T47D (cell line): ENCODE measurements at regions not wholly inside any gene's neighbourhood (a gene's known extent, or its start where the extent isn't known, plus 50 kb on each side); places are given as distances from the start of the nearest gene placed in this dataset.
A peak's percentile ranks its signal among the peaks of the same experiment; 100 is the strongest.

Source experiments
- DNase-seq, 2 experiments: peaks; one replicate each; pipeline versions ENCODE4 v3.0.0 to v3.0.0-alpha.2; 2011 to 2012; ENCODE audit warnings: low read depth in 1 of 2, low spot score in 1 of 2
- JUND ChIP-seq: IDR thresholded peaks from 2 replicates; pipeline ENCODE4 v1.6.1; 2012; ENCODE audit warnings: low read depth
- in situ Hi-C: cut with HindIII; loops from 2 replicates; pipeline ENCODE4 v1.10.0; 2016; ENCODE audit warnings: low sequenced_read_pairs, low pct_unique_long_range_greater_than_20kb

DNA sequence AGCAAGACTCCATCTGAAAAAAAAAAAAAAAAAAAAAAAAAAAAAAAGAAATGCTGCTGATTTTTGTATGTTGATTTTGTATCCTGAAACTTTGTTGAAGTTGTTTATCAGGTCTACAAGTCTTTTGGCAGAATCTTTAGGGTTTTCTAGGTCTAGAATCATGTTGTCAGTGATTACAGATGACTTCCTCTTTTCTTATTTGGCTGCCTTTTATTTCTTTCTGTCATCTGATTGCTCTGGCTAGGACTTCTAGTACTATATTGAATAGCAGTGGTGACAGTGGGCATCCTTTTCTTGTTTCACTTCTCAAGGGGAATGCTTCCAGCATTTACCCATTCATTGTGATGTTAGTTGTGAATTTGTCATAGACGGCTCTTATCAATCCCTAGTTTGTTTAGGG is 334.4 kb downstream of the SPRY1 start:
- in situ Hi-C loops: no loop called here
- no peak for DNase-seq
- no peak for TF ChIP-seq JUND

- no peak for TF ChIP-seq JUND
- in situ Hi-C loops: no loop called here
- no peak for DNase-seq
Observed at GRCh38 chr4:123737156-123737555, 340.6 kb downstream of the SPRY1 start.

DNA sequence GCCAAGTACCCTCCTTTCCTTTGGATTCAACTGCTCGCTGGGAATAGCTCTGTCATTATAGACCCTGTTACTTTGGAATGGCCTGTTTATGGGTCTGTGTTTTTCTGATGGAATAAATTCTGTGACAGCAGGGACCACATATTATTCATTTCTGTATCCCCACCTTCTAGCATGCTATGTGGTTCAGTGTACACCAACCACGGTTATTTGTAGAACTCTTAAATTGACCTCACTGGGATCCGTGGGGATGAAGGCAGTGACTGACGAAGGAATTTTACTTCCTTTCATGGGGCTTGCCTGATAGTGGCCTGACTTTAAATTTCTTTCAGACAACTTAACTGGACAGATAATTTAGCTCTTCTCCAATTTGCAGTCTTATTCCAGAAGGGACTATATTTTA is 343.2 kb downstream of the SPRY1 start:
- DNase-seq: no peak
- no peak for TF ChIP-seq JUND
- in situ Hi-C loops: no loop called here

GRCh38 chr4:123740236-123740635 is 343.6 kb downstream of the SPRY1 start:
- in situ Hi-C loops: no loop called here
- DNase-seq: no peak
- no peak for TF ChIP-seq JUND

- DNase-seq: no peak
- in situ Hi-C loops: no loop called here
- TF ChIP-seq JUND: no peak
Observed at GRCh38 chr4:123741906-123742305, 345.3 kb downstream of the SPRY1 start.

DNA sequence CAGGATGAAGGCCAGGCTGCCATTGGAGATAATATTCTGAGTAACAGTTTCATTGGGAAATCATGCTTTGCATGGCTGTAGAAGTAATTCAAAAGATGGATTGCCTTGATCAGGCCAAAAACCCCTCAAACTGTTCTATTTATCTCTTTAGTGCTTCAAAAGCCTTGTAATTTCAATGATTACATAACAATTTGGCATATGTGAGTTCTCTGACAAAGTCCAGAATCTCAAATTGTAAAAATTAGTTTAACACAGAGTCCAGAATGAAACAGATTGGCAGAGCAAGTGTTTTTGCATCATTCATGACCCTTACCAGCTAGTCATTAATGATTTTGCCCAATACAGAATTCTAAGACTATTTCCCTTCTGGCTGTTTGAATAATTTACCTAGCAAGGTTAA is 347.3 kb downstream of the SPRY1 start:
- in situ Hi-C loops: no loop called here
- no peak for TF ChIP-seq JUND
- no peak for DNase-seq

DNA sequence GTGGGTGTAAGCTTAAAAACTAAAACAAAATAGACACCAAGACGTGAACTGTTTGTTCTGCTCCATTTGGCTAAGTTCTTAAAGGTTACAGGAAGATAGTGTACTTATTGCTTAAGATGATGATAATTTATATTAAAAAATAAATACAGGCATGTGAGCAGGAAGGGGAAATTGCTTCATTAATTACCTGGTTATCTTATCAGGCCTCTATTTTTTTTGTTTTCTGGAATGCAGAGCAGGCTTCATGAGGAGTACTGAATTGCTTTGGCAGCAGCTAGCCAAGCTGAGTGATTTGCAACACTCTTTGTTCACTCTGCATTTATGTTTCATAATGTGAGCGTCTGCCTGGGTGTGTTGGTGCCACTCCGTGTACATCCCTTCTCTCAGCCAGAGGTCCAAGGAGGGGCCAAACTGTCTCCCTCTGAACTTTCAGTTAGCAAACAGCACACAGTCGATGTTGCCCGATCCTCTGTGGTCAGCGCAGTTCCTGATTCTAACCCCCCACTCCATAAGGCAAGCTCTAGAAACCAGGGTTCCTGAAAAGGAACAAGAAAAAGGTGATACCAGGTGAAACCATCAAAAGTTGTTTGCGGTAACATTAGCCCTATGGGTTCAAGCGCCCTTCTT is 348.2 kb downstream of the SPRY1 start:
- TF ChIP-seq JUND: no peak
- no peak for DNase-seq
- in situ Hi-C loops: no loop called here

GRCh38 chr4:123747016-123747415 is 350.4 kb downstream of the SPRY1 start:
- in situ Hi-C loops: no loop called here
- peak in 1 of 2 experiments; percentile 0 for DNase-seq
- TF ChIP-seq JUND: no peak

- TF ChIP-seq JUND: no peak
- in situ Hi-C loops: no loop called here
- no peak for DNase-seq
Observed at GRCh38 chr4:123748806-123749205, 352.2 kb downstream of the SPRY1 start.

- in situ Hi-C loops: no loop called here
- no peak for TF ChIP-seq JUND
- DNase-seq: no peak
Observed at GRCh38 chr4:123749383-123749782, 352.8 kb downstream of the SPRY1 start.

GRCh38 chr4:123750044-123750443 is 353.4 kb downstream of the SPRY1 start:
- TF ChIP-seq JUND: no peak
- in situ Hi-C loops: no loop called here
- peak in 1 of 2 experiments; percentile 20 for DNase-seq

DNA sequence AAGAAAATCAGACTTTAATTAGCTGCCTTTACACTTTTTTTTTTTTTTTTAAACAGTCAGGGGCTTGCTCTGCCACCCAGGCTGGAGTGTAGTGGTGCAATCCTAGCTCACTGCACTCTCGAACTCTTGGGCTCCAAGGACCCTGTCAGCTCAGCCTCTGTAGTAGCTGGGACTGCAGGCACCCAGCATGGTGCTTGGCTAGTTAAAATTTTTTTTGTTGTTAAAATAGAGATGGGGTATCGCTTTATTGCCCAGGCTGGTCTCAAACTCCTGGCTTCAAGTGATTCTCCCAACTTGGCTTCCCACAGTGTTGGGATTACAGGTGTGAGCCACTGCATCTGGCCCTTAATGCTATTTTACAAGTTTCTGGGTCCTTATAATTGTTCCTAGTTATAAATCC is 359.1 kb downstream of the SPRY1 start:
- in situ Hi-C loops: no loop called here
- DNase-seq: no peak
- no peak for TF ChIP-seq JUND

DNA sequence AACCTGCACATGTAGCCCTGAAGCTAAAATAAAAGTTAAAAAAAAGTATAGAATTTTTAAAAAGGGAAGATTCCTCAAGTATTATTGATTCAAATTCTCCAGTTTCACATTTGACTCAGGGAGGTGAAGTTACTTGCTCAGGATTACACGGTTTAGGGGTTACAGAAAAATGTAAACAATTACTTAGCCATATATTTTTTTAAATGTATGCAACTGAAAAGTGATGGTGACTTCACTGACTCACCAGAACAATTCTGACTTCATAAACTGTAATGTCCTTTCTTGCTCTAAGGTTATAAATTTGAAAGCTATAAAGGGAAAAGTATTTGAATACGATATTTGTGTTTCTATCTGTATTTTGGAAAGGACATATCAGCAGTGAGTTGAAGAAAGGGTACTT is 371.2 kb downstream of the SPRY1 start:
- no peak for DNase-seq
- no peak for TF ChIP-seq JUND
- in situ Hi-C loops: no loop called here

- no peak for TF ChIP-seq JUND
- DNase-seq: no peak
- in situ Hi-C loops: no loop called here
Observed at GRCh38 chr4:123770884-123771283, 374.3 kb downstream of the SPRY1 start.
